ENCODE measurements at regions not wholly inside any gene's neighbourhood (a gene's known extent, or its start where the extent isn't known, plus 50 kb on each side); places are given as distances from the start of the nearest gene placed in this dataset.
A peak's percentile ranks its signal among the peaks of the same experiment; 100 is the strongest.

- DNase-seq: no peak
Observed at GRCh38 chr6:14795451-14795850, 450.4 kb upstream of the JARID2 start.

- no peak for DNase-seq
Observed at GRCh38 chr6:14796974-14797762, 448.7 kb upstream of the JARID2 start.

- DNase-seq: no peak
Observed at GRCh38 chr6:14797875-14798593, 447.8 kb upstream of the JARID2 start.

- no peak for DNase-seq
Observed at GRCh38 chr6:14798594-14798982, 447.3 kb upstream of the JARID2 start.

GRCh38 chr6:14798996-14799588 is 446.8 kb upstream of the JARID2 start:
- DNase-seq: no peak

- peak in 46 of 58 donors; percentile 3 to 82 (median 34) for DNase-seq
Observed at GRCh38 chr6:14799928-14800327, 445.9 kb upstream of the JARID2 start.

GRCh38 chr6:14802514-14803160 is 443.2 kb upstream of the JARID2 start:
- DNase-seq: no peak

- peak in 14 of 58 donors; percentile 4 to 69 (median 24) for DNase-seq
Observed at GRCh38 chr6:14804001-14804784, 441.7 kb upstream of the JARID2 start.

- DNase-seq: peak in 56 of 58 donors; percentile 7 to 94 (median 72)
Observed at GRCh38 chr6:14804785-14805210, 441.1 kb upstream of the JARID2 start.

GRCh38 chr6:14806101-14806500 is 439.8 kb upstream of the JARID2 start:
- DNase-seq: no peak

- no peak for DNase-seq
Observed at GRCh38 chr6:14807130-14807529, 438.7 kb upstream of the JARID2 start.

GRCh38 chr6:14807971-14808370 is 437.9 kb upstream of the JARID2 start:
- no peak for DNase-seq

- no peak for DNase-seq
Observed at GRCh38 chr6:14810021-14810420, 435.8 kb upstream of the JARID2 start.

GRCh38 chr6:14811775-14812428 is 434.0 kb upstream of the JARID2 start:
- DNase-seq: no peak

- DNase-seq: no peak
Observed at GRCh38 chr6:14814016-14814415, 431.9 kb upstream of the JARID2 start.

GRCh38 chr6:14816116-14816859 is 429.6 kb upstream of the JARID2 start:
- DNase-seq: peak in 7 of 58 donors; percentile 6 to 35 (median 14)

GRCh38 chr6:14817074-14817473 is 428.8 kb upstream of the JARID2 start:
- no peak for DNase-seq

GRCh38 chr6:14818422-14818884 is 427.4 kb upstream of the JARID2 start:
- DNase-seq: peak in 3 of 58 donors; percentile 1 to 7 (median 6)

- DNase-seq: no peak
Observed at GRCh38 chr6:14819001-14819400, 426.9 kb upstream of the JARID2 start.
